A549 (cell line): ENCODE measurements at regions not wholly inside any gene's neighbourhood (a gene's known extent, or its start where the extent isn't known, plus 50 kb on each side); places are given as distances from the start of the nearest gene placed in this dataset.

Experiments
- ATAC-seq, 2 experiments: fragments of 200-7000 bp in 1 of 2; fragments of >200 bp in 1 of 2; cut with Nextera tagmentation in 1 of 2; cut with Tn5 transposase in 1 of 2; 3 replicates each; pipeline versions ENCODE4 v1.8.0 to v1.9.1; 2018 to 2020; ENCODE audit warnings: mild to moderate bottlenecking in 1 of 2, moderate library complexity in 1 of 2
- CTCF ChIA-PET: fragments of 300-600 bp; sonication (Branson Sonifier 250); formaldehyde crosslinking; extraction: SDS; loops from one replicate; lab custom pipeline; 2021; ENCODE audit warnings: antibody characterized with exemption, inconsistent platforms; lab: Yijun Ruan, JAX
- POLR2A ChIA-PET: fragments of 350-600 bp; formaldehyde crosslinking; extraction: SDS; loops from one replicate; lab custom pipeline; 2021; ENCODE audit warnings: antibody characterized with exemption, inconsistent platforms; lab: Yijun Ruan, JAX
- DNase-seq, 2 experiments: peaks; one replicate each; pipeline versions ENCODE4 v3.0.0 to v3.0.0-alpha.2; 2011 to 2016; ENCODE audit warnings: low read depth in 1 of 2, low spot score in 1 of 2
- FAIRE-seq: peaks from 2 replicates; lab custom pipeline; 2011; peaks lifted over from hg19 to GRCh38; lab: Jason Lieb, UNC
- H3K27ac ChIP-seq, 2 experiments: fragments of >200 bp; sonication (Bioruptor Twin); formaldehyde crosslinking; 3 replicates each; pipeline ENCODE4 v1.5.1; 2016 to 2017
- H3K4me1 ChIP-seq: fragments of >200 bp; sonication (Bioruptor Twin); formaldehyde crosslinking; 3 replicates; pipeline ENCODE4 v1.6.1; 2016
- H3K4me2 ChIP-seq: fragments of >200 bp; sonication (Bioruptor Twin); formaldehyde crosslinking; 3 replicates; pipeline ENCODE4 v1.6.1; 2016
- H3K4me3 ChIP-seq: fragments of >200 bp; sonication (Bioruptor Twin); formaldehyde crosslinking; 3 replicates; pipeline ENCODE4 v1.5.1; 2016
- H3K9me3 ChIP-seq: fragments of >200 bp; sonication (Bioruptor Twin); formaldehyde crosslinking; 3 replicates; pipeline ENCODE4 v1.6.1; 2016
- EP300 ChIP-seq, 2 experiments: fragments of >200 bp; sonication (Bioruptor Twin); formaldehyde crosslinking; IDR thresholded peaks; 2 replicates in 1 of 2; 3 replicates in 1 of 2; pipeline ENCODE4 v1.6.1; 2016 to 2017
- ESRRA ChIP-seq: fragments of 150-350 bp; IDR thresholded peaks from 2 replicates; pipeline ENCODE4 v1.6.1; 2014; ENCODE audit warnings: mild to moderate bottlenecking, low read length, borderline replicate concordance
- FOSB ChIP-seq: fragments of 250-450 bp; sonication (Bioruptor Pico); IDR thresholded peaks from 2 replicates; pipeline ENCODE4 v1.5.0; 2020; ENCODE audit warnings: mild to moderate bottlenecking, moderate library complexity
- HOXA7 ChIP-seq: fragments of 250-450 bp; sonication (Bioruptor Pico); IDR thresholded peaks from 2 replicates; pipeline ENCODE4 v1.5.0; 2020; ENCODE audit warnings: mild to moderate bottlenecking, moderate library complexity
- HOXB5 ChIP-seq: fragments of 250-450 bp; sonication (Bioruptor Pico); IDR thresholded peaks from 2 replicates; pipeline ENCODE4 v1.5.0; 2020; ENCODE audit warnings: mild to moderate bottlenecking, moderate library complexity
- JUN ChIP-seq, 2 experiments: fragments of >200 bp; sonication (Bioruptor Twin); formaldehyde crosslinking; IDR thresholded peaks; 2 replicates in 1 of 2; 3 replicates in 1 of 2; pipeline ENCODE4 v1.6.1; 2016 to 2017
- JUNB ChIP-seq: fragments of >200 bp; sonication (Bioruptor Twin); formaldehyde crosslinking; IDR thresholded peaks from 2 replicates; pipeline ENCODE4 v1.6.1; 2016
- MAFK ChIP-seq: fragments of 450-650 bp; IDR thresholded peaks from 2 replicates; pipeline ENCODE4 v1.6.1; 2014; ENCODE audit not compliant: partially characterized antibody
- NFE2L2 ChIP-seq: fragments of 150-350 bp; conservative IDR thresholded peaks from 2 replicates; pipeline ENCODE4 v1.6.1; 2014; ENCODE audit warnings: low read length
- POLR2A ChIP-seq: IDR thresholded peaks from 2 replicates; pipeline ENCODE4 v1.6.1; 2012; ENCODE audit warnings: mild to moderate bottlenecking, low read length
- POLR2AphosphoS2 ChIP-seq: conservative IDR thresholded peaks from 2 replicates; pipeline ENCODE4 v1.6.1; 2012; ENCODE audit warnings: low read length, improper control_type of control experiment, inconsistent platforms
- RAD21 ChIP-seq, 2 experiments: fragments of >200 bp in 1 of 2; sonication (Bioruptor Twin) in 1 of 2; formaldehyde crosslinking in 1 of 2; IDR thresholded peaks in 1 of 2; conservative IDR thresholded peaks in 1 of 2; 2 replicates in 1 of 2; 3 replicates in 1 of 2; pipeline ENCODE4 v1.6.1; 2012 to 2018; ENCODE audit warnings: inconsistent platforms in 1 of 2
- RARB ChIP-seq: fragments of 250-450 bp; sonication (Bioruptor Pico); IDR thresholded peaks from 2 replicates; pipeline ENCODE4 v1.8.0; 2021; ENCODE audit warnings: mild to moderate bottlenecking, moderate library complexity
- RCOR1 ChIP-seq: fragments of 150-350 bp; IDR thresholded peaks from 2 replicates; pipeline ENCODE4 v1.6.1; 2014; ENCODE audit warnings: antibody characterized with exemption, low read length, low read depth
- REST ChIP-seq: fragments of 200-600 bp; sonication (generic); IDR thresholded peaks from 2 replicates; pipeline ENCODE4 v1.6.1; 2016; ENCODE audit warnings: antibody characterized with exemption, mild to moderate bottlenecking, moderate library complexity
- RFX5 ChIP-seq: fragments of 450-650 bp; IDR thresholded peaks from 2 replicates; pipeline ENCODE4 v1.7.1; 2014; ENCODE audit warnings: antibody characterized with exemption, mild to moderate bottlenecking, moderate library complexity
- RNF2 ChIP-seq: fragments of 200-600 bp; sonication (generic); IDR thresholded peaks from 2 replicates; pipeline ENCODE4 v1.6.1; 2016; ENCODE audit warnings: low read depth, mild to moderate bottlenecking, antibody characterized with exemption, moderate library complexity, borderline replicate concordance
- TFCP2L1 ChIP-seq: fragments of 250-450 bp; sonication (Bioruptor Pico); IDR thresholded peaks from 2 replicates; pipeline ENCODE4 v1.5.0; 2021; ENCODE audit warnings: mild to moderate bottlenecking
- ZNF302 ChIP-seq: fragments of 250-450 bp; sonication (Bioruptor Pico); IDR thresholded peaks from 2 replicates; pipeline ENCODE4 v1.9.0; 2021; ENCODE audit warnings: inconsistent platforms, mild to moderate bottlenecking, moderate library complexity
- ZSCAN20 ChIP-seq: fragments of 250-450 bp; sonication (Bioruptor Pico); IDR thresholded peaks from 2 replicates; pipeline ENCODE4 v1.8.0; 2022; ENCODE audit warnings: mild to moderate bottlenecking, moderate library complexity
- WGBS: methylation state at CpG from one replicate; pipeline ENCODE4 v1.1.6; 2017; ENCODE audit errors: missing lambda C conversion rate; 5-methylcytosine and 5-hydroxymethylcytosine counted together
- TF ChIP-seq, protein P1 (sequence below): fragments of >200 bp; sonication (Bioruptor Twin); formaldehyde crosslinking; IDR thresholded peaks from 3 replicates; pipeline ENCODE4 v1.5.1; 2016
- TF ChIP-seq, protein P2 (sequence below): IDR thresholded peaks from 2 replicates; pipeline ENCODE4 v1.6.1; 2012

DNA sequence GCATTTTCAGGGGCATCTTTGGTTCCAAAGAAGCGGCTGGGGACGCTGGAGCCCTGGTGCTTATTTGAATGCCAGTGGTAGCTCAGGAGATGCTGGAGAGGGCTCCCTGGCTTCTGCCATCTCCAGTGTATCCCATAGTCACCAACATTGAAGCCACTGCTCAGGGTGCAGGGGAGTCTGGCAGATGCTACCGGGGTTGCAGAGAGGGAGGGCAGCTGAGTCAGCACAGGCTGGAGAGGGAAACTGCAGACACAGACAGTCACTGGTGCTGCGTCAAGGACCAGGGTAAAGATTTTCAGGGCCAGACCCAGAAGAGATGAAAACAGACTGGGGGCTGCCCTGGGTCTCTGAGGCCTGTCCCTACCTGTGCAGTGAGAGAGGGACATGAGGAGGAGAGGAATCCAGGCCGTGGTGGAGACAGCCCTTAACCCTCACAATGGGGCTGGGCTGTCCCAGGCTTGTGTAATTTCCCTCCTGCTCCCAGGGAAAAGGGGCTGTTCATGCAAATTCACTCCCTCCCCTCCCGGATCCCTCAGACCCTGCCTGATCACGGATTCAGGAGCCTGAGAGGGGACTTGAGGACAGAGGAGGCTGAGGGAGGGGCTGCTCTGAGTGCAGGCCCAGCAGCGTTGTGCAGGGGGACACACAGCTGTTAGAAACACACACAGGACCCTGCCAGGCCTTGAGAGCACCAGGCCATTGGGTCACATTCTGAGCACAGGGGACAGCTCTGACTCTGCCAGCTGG lies 126.9 kb upstream of the GRK3 start:
- H3K27ac ChIP-seq, result no peak overlapping the region
- H3K4me2 ChIP-seq, result no peak overlapping the region
- H3K4me1 ChIP-seq, result no peaks in the 10 kb centered on the region
- ATAC-seq (peak in 1 of 2 experiments; percentile 24; a peak in 2 of 6 replicates), FAIRE-seq (no peak), DNase-seq (no peak)
- WGBS, result 73% methylated on average over 7 of the region's 8 CpGs
- CTCF ChIA-PET, result no interaction called here
- TF ChIP-seq MAFK (peak; percentile 31), NFE2L2 (no peak), HOXA7 (CRISPR knock-in tag) (no peak)
- no peaks in the 10 kb centered on the region for H3K9me3 ChIP-seq
- POLR2A ChIA-PET, result no interaction called here
- no peak overlapping the region for H3K4me3 ChIP-seq

GRCh38 chr22:25447067-25447685 lies 117.3 kb upstream of the GRK3 start:
- no peak overlapping the region for H3K4me2 ChIP-seq
- peak overlapping the region in 1 of 2 experiments; percentile 97; a peak in 2 of 6 replicates for H3K27ac ChIP-seq
- FAIRE-seq (no peak), ATAC-seq (no peak), DNase-seq (no peak)
- WGBS, result 27% methylated on average over 4 of the region's 4 CpGs
- TF ChIP-seq RCOR1 (no peak), RARB (CRISPR knock-in tag) (no peak), JUN (IDR thresholded peaks at IDR 0.05) (no peak), JUNB (no peak), HOXA7 (CRISPR knock-in tag) (no peak), MAFK (no peak), ZSCAN20 (CRISPR knock-in tag) (no peak), TFCP2L1 (no peak), RNF2 (no peak)
- TF ChIP-seq, protein P1, sequence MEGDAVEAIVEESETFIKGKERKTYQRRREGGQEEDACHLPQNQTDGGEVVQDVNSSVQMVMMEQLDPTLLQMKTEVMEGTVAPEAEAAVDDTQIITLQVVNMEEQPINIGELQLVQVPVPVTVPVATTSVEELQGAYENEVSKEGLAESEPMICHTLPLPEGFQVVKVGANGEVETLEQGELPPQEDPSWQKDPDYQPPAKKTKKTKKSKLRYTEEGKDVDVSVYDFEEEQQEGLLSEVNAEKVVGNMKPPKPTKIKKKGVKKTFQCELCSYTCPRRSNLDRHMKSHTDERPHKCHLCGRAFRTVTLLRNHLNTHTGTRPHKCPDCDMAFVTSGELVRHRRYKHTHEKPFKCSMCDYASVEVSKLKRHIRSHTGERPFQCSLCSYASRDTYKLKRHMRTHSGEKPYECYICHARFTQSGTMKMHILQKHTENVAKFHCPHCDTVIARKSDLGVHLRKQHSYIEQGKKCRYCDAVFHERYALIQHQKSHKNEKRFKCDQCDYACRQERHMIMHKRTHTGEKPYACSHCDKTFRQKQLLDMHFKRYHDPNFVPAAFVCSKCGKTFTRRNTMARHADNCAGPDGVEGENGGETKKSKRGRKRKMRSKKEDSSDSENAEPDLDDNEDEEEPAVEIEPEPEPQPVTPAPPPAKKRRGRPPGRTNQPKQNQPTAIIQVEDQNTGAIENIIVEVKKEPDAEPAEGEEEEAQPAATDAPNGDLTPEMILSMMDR, result no peak
- TF ChIP-seq, protein P2, sequence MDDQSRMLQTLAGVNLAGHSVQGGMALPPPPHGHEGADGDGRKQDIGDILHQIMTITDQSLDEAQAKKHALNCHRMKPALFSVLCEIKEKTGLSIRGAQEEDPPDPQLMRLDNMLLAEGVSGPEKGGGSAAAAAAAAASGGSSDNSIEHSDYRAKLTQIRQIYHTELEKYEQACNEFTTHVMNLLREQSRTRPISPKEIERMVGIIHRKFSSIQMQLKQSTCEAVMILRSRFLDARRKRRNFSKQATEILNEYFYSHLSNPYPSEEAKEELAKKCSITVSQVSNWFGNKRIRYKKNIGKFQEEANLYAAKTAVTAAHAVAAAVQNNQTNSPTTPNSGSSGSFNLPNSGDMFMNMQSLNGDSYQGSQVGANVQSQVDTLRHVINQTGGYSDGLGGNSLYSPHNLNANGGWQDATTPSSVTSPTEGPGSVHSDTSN, result no peak
- CTCF ChIA-PET, result interaction anchor here (0.9 to 1.7 kb wide), 9 partner anchors 13 to 341 kb away, joined by 3 to 5 read pairs (median 3); no protein-coding TSS in a partner anchor
- H3K9me3 ChIP-seq, result no peaks in the 10 kb centered on the region
- no peak overlapping the region for H3K4me3 ChIP-seq
- POLR2A ChIA-PET, result no interaction called here
- peaks cover 8% of the 10 kb centered on the region; the same call in 1 of the 3 replicates for H3K4me1 ChIP-seq

DNA sequence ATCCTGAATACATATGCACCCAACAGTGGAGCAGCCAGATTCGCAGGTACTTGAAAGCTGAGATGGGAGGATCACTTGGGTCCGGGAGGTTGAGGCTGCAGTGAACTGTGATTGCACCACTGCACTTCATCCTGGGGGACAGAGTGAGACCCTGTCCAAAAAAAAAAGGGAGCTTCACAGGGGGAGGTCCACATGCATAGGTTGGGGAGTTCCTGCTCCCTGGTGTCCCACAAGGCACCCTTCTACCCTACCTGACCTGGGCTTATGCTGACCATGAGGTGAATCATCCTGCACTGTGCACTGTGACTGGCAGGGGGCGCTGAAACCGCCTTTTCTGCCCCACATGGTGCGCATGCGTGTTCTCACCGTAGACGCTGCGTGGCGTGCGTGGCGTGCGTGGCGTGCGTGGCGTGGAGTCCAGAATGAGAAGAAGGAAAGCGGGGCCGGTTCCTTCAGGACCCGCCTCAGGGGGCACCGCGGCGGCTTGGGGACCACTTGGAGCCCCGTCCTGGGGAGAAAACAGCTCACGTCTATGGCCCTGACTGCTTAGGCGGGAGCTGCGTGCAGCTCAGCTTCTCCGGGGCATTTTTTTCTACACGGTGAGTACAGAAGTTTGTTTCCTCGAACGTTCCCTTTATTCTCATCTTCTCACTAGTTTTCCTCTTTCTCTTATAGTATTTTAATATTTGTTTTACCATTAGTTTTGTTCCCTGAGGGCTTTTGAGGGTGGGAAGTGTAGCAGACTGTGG lies 116.6 kb upstream of the GRK3 start:
- POLR2A ChIA-PET, result no interaction called here
- H3K27ac ChIP-seq, result peak overlapping the region; percentile 81 to 97
- peak; percentile 64 for TF ChIP-seq POLR2A
- TF ChIP-seq ESRRA, result no peak
- no peak for TF ChIP-seq ZNF302 (CRISPR knock-in tag)
- no peak for TF ChIP-seq EP300 (IDR thresholded peaks at IDR 0.05)
- TF ChIP-seq REST, result no peak
- TF ChIP-seq ZSCAN20 (CRISPR knock-in tag), result no peak
- no peak for TF ChIP-seq POLR2AphosphoS2
- no peak for TF ChIP-seq RFX5
- TF ChIP-seq, protein P1, result peak; percentile 58
- TF ChIP-seq HOXB5 (CRISPR knock-in tag), result no peak
- peak; percentile 26 to 35; a peak in 3 of 5 replicates for TF ChIP-seq RAD21 (conservative IDR thresholded peaks at IDR 0.05 in 1 of 2, IDR thresholded peaks at IDR 0.05 in 1 of 2)
- no peak for TF ChIP-seq FOSB (CRISPR knock-in tag)

More for the DNA sequence above, 116.6 kb upstream of the GRK3 start:
- peak overlapping the region; percentile 93; the same call in 2 of the 3 replicates for H3K4me2 ChIP-seq
- peak overlapping the region; percentile 75 for H3K4me3 ChIP-seq
- FAIRE-seq, result no peak
- H3K9me3 ChIP-seq, result no peaks in the 10 kb centered on the region
- WGBS, result 11% methylated on average over 20 of the region's 30 CpGs
- CTCF ChIA-PET, result interaction anchor here (0.7 to 1.7 kb wide), 10 partner anchors 14 to 341 kb away, joined by 3 to 5 read pairs (median 3); no protein-coding TSS in a partner anchor
- peak; percentile 92 to 98 for ATAC-seq
- peak; percentile 79 to 92 for DNase-seq
- H3K4me1 ChIP-seq, result peaks cover 8% of the 10 kb centered on the region; the same call in 1 of the 3 replicates
